Hippocampal formation (tissue), 2 donors: ENCODE measurements at regions not wholly inside any gene's neighbourhood (a gene's known extent, or its start where the extent isn't known, plus 50 kb on each side); places are given as distances from the start of the nearest gene placed in this dataset.

Experiments
- DNase-seq, 2 donors: peaks; one replicate each; lab custom pipeline; 2025; lab: John Stamatoyannopoulos, UW

- DNase-seq: no peak
Observed at GRCh38 chr11:115848611-115849010, 344.4 kb upstream of the CADM1 start.

DNA sequence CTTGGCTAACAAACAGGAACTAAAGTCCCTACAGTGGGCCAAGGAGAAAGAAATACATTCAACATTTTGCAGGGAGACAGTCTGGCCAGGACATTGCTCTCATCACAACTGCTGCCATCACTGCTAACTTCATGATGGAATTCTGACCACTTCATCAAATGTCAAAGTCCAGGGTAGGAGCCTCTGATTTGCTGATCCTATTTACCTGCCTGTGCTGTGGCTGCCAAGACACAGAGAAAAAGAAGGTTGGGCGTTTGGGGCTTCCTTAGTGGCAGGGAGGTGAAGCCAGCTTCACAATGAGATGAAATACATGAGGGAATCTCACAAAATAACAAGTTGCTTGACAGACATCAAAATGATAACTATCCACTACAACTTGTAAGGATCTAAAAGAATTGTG lies 343.9 kb upstream of the CADM1 start:
- DNase-seq: no peak

DNA sequence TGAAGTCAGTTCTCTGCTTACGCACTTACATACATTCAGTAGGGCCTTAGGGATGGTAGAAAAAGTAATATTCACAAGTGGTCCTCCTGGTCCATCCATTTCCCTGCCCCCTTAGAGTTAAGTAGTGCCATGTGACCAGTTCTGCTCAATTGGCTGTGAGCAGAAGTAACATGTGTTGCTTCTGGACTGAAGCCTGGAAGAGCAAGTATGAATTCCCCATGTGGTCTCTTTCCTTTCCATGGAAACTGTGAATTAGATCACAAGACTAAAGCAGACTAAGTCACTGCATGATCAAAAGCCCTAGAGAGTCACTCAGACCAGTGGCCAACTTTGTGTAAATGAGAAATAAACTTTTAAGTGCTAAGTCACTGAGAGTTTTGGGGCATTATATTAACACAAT lies 341.7 kb upstream of the CADM1 start:
- no peak for DNase-seq

DNA sequence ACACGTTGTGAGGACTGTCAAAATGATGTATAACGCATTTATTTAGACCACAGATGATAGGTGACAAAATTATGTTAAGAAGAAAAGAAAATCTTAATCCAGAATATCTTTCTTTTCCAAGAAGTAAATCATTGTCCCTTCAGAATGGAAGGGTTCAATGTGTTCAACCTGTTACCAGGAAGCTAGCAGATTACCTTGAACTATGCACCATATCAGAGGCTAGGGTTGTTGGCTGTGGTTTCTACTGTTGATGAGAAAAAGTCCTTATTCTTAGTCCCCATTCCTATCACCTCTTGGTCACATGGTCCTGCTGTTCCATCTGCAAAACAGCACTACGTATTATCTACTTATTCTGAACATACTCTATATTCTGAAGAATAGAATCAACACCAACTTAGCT lies 339.5 kb upstream of the CADM1 start:
- DNase-seq: no peak

DNA sequence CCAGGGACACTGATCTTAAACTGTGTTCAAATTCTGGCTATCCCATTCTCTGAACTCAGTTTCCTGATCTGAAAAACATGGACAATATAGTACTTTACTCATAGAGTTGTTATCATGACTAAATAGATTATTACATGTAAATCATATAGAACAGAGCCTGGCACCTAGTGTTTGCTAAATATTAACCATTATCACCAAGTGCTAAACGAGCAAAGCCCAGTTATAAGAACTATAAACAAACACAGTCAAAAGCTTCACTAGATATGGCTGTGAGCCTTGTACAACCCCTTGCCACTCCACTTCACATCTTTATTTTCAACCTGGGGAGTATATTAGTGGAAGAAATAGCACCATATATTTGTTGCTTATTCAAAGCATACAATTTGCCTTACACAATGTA lies 338.9 kb upstream of the CADM1 start:
- no peak for DNase-seq

DNA sequence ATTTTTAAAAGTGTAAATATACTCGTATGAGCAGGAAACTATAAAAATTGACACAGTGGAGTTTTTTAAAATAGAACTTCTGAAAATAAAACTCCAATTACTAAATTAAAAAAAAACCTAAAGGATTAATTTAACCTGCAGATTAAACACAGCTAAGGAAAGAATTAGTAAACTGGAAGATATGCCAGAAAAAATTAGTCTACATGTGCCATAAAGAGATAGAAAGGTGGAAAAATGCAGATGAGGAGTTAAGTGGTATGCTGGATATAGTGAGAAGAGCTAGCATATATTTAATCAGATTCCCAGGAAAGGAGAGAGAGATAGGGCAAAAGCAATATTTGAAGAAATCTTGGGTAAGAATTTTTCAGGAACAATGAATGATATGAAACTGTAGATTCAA lies 315.8 kb upstream of the CADM1 start:
- DNase-seq: no peak

DNA sequence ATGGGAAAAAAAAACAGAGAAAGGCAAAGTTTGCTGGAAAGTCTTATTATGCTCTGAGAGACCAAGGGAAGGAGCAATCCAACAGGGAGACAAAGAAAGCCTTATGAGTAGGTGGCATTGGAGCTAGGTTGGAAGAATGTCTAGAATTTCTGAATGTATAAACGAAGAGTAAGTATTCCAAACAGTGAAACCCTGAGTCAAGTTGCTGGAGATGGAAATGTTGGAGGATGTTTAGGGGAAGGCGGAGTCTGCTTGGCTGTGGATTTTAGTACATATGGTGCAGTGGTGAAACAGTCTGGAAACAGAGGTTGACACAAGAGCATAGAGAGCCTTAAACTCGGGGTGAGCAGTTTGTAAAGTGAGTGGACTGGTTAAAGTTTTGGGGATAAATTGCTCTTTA lies 314.8 kb upstream of the CADM1 start:
- DNase-seq: no peak

- no peak for DNase-seq
Observed at GRCh38 chr11:115817844-115818468, 313.7 kb upstream of the CADM1 start.

DNA sequence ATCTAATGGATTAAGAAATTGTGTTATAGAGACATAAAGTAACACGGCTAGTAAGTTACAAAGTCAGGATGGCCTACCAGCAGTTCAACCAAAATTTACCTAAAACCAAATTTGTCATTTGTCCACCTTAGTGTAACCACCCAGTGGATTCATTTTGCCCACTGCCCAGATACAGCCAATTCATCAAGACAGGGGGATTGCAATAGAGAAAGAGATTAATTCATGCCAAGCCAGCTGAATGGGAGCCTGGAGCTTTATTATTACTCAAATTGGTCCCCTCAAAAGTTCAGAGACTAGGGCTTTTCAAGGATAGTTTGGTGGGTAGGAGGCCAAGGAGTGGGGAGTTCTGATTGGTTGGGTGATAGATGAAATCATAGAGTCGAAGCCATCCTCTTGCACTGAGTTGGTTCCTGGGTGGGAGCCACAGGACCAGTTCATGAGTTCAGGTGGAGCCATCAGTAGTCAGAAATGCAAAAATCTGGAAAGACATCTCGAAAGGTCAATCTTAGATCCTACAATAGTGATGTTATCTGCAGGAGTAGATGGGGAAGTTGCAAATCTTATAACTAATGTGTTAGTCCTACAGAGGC lies 304.2 kb upstream of the CADM1 start:
- no peak for DNase-seq

GRCh38 chr11:115806056-115806455 lies 301.8 kb upstream of the CADM1 start:
- no peak for DNase-seq

GRCh38 chr11:115803073-115803740 lies 299.0 kb upstream of the CADM1 start:
- no peak for DNase-seq

DNA sequence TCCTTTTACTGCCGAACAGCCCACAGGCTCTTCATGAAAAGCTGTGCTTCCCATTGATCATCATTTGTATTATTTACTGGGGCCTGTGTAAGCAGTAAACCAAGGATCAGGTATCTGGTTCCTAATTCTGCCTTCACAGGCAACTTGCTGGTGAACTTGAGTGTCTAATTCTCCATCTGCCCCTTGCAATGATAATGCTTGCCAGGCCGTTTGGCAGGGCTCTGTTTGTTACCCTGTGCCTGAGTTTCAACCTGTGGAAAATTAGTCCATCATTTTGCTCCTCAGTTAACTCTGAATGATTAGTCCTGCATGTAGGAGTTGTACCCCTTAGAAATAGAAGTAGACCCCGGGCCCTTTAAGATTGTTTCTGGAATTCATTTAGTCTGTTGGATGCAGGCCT lies 298.4 kb upstream of the CADM1 start:
- DNase-seq: no peak

GRCh38 chr11:115792903-115793302 lies 288.7 kb upstream of the CADM1 start:
- no peak for DNase-seq

DNA sequence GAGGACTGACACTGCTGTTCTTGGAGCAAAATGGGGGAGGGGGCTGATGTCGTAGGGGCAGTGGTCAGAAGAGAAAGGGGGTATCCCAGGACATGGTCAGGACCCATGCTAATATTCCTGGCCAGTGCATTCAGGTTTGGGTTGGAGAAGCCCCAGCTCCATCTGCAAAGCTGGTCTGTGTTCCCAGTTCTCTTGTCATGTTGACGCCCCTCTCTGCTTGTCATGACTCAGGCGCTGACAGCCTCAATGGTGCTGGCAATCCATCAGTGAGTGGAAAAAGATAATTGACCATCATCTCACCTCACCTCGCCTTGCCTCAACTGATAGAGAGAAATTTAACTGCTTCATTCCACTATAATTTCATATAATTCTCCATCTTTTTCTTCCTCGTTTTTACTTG lies 283.1 kb upstream of the CADM1 start:
- no peak for DNase-seq

DNA sequence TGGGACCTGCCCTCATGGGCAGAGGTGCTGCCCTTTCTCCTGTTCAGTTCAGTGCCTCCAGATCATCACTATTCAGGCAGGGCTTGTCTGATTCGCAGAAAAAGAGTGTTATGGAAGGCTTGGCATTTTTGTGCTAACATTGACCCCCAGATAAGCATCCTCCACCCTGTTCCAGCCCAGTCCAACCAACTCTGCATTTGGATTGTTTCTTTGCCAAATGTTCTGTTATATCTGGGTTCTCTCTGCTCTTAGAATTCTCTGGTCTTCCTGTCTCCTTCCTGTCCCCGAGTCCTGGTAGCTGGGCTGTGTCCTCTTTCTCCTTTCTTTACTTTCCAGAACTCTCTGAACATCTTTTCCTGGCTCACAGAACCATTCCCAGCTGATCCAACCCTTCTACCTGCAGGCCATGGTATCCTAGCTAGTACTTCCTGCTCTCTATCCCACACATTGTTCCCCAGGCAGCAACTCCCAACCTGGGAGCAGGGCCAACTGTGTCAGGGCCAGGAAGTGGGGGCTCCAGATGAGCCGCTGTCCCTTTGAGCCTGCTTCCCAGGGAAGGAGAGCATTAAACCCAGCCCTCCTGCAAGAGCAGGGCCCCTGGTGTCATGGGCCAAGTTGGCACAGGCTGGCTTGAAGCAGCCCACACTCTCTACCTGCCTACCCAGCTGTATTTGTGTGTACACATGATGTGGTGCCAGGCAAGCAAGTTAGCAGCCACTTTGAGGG lies 280.7 kb upstream of the CADM1 start:
- no peak for DNase-seq

DNA sequence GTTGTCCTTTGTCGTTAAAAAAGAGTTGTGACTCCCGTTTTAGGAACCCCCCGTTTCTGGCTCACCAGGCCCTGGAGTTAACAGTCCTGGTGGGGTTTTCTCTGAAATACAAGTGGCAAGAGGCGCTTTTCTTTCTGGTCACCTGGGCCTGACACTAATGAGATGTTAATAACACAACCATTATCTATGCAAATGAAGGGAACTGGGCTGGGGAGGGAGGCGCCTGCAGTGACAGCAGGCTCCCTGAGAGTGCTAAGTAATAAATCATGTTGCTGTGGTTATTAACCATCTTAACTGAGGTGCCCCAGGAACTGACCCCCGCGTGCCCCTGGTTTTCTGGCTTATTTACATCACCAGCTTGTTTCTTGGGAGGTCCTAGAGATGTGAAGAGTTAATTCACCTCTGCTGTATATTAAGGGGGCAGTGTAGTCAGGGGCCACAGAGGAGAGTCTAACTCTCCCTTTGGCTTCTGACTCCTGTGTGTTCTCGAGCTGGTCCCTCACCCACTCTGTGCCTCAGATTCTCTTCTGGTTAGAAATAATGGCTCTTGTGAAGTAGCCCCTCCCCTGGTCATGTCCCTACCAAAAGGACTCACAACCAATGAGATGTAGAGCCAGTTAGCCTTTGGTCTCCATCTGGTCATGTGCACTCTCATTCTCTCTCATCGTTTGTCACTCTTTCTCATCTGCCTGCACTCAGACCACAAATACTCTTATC lies 276.6 kb upstream of the CADM1 start:
- DNase-seq: no peak

DNA sequence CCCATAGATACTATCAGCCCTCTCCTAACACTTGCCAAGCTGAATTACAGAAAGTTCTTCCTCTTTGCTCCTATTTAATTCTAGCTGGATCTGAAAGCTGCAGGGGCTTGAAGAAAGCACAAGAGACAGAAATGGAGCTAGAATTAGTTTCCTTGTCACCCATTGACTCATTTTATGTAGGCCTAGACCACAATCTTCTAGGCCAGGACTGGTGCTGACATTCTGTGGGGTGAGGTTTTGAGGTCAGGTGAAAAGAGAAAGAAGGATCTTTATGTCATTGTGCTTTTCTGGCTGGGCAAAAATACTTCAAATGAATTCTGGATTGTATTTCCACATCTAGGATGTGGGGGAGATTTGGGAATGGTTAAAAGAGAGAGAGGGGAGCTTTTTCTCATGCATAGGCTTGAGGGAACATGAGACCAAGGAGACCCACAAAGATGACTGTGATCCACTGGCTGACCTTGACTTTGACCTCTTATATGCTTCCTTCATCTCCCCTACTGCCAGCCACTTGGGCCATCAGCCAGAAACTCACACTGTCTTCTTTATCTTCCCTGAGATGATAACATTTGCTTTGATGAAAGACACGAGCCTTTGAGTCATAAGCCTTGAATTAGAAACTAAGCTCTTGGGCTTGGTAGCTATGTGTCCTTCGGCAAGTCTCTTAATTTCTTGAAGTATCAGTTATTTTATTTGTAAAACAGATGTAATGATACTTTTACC lies 274.9 kb upstream of the CADM1 start:
- DNase-seq: no peak

- DNase-seq: no peak
Observed at GRCh38 chr11:115776916-115777315, 272.7 kb upstream of the CADM1 start.

GRCh38 chr11:115775846-115776245 lies 271.6 kb upstream of the CADM1 start:
- no peak for DNase-seq

- no peak for DNase-seq
Observed at GRCh38 chr11:115774756-115775155, 270.5 kb upstream of the CADM1 start.

DNA sequence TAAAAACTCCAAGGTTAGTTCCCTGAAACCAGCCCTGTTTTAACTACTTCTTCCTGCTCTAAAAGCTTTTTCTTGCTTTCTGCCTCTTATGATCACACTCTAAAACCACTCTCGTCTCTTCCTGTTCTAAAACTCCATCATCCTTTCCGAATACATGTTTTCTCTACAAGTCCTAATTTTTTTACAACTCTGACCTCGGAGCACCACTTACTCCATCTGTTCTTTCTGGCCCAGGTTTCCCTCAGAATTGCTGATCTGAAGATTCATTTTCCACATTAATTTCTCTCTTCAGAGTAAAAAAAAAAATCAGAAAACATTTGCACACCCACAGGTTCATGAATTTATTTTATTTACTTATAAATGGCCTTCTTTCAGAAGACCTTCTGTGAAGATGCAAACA lies 265.7 kb upstream of the CADM1 start:
- no peak for DNase-seq

DNA sequence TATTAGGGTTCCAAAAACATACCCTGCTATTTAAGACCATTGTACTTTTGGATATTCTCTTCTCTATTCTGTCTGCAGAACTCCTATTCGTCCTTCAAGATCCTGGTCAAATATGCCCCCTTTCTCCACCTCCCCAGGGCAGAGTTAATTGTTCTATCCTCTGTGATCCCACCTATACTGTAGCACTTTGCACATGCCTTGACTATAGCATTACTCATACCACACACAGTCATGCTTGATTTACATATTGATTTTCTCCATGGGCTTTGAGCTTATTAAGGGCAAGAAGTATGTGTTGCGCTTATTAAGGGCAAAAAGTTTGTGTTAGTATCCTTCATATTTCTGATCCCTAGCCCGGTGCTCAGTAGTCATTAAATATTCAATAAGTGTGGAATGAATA lies 263.7 kb upstream of the CADM1 start:
- no peak for DNase-seq
